Inflammatory macrophage treated with lipopolysaccharide for 1 hour (primary cell): ENCODE measurements at regions not wholly inside any gene's neighbourhood (a gene's known extent, or its start where the extent isn't known, plus 50 kb on each side); places are given as distances from the start of the nearest gene placed in this dataset.

ENCODE experiments used
- DNase-seq, 2 donors: peaks; one replicate each; pipeline ENCODE4 v3.0.0-alpha.2; 2020 to 2022

DNA sequence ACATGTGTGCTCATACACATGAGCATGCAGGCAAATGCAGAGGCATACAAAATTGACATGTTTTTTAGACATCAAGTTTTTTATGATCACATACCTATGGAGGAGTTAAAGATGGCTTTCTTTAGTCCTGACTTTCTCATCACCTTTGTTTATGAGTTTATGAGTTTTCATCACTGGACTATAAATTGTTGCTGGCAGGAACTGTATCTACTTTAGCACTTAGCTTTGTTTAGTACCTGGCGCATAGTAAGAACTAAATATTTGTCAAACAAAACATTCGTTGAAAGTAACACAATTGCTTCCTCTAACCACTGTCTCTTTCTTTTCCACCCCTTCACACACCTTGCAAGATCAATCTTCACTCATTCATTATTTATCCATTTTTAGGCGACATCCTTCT lies 182.6 kb downstream of the SUCNR1 start:
- no peak for DNase-seq

DNA sequence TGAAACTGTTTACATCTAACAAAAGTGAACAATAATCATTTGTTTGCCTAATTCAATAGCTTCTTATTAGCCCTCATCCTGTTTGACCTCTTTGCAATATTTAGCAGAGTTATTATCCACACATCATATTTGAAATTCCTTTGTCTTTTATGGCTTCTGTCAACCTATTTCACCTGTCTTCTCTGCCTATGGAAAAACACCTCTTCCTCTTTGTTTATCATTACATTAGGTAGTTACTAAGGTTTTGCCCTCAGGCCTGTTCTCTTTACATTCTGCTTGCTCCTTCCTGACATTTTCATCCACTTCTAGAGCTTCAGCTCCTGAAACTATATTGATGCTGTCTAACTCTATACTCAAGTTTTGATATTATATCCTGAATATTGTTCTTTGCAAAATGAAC lies 183.0 kb downstream of the SUCNR1 start:
- no peak for DNase-seq

DNA sequence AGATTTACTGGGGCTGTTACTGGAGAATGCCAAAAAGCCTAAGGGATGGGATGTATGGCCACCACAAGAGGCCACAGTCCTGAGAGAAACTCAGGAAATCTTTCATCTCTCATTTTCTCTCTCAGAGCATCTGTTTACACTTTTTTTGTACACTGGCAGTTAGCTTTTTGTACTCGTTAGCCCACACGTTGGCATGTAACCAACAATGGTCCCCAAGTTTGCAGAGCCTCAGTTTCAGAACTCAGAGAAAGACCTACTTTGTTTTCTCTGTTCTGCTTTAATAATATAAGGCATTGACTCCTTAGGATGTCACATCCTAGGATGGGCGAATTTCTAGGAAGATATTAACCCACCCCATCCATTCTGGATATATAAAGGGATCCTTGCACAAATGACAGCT lies 183.5 kb downstream of the SUCNR1 start:
- DNase-seq, result no peak

DNA sequence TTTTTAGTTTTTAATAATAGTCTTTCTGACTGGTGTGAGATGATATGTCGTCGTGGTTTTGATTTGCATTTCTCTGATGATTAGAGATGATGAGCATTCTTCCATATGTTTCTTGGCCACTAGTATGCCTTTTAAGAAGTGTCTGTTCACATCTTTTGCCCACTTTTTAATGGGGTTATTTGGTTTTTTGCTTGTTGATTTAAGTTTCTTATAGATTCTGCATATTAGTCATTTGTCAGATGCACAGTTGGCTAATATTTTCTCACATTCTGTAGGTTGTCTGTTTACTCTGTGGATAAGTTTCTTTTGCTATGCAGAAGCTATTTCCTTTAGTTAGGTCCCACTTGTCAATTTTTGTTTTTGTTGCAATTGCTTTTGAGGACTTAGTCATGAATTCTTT lies 185.4 kb downstream of the SUCNR1 start:
- DNase-seq, result no peak

DNA sequence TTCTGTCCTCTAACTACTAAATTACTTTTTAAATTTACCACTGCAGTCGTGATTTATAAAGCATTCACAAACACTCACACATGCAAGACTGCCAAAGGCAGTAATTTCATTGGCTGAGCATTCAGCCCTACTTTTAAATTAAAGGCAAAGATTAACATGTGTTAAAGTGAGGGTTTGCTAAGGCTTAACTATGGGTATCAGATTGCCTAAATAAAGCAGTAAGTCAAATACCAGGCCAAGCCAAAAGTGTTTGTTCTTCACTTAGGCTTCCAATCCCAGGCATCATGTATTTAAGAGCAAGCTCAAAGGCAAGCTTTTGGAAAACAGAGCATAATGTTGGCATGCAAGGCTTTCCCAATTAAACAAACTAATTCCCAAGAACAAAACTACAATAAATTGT lies 187.3 kb downstream of the SUCNR1 start:
- DNase-seq, result no peak

DNA sequence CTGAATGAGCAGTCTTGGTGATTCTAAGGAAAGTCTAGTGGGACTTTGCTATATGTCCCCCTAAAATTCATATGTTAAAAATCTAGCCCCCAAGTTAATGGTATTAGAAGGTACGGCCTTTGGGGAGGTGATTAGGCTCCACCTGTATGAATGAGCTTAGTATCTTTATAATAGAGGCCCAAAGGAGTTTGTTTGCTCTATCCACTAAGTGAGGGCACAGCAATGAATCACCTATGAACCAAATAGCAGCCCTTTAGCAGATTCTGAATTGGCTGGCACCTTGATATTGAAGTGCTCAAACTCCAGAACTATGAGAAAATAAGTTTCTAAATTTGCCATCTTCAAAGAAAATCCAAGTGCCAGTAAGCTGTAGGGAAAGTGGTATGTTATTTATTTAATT lies 187.9 kb downstream of the SUCNR1 start:
- DNase-seq, result no peak

DNA sequence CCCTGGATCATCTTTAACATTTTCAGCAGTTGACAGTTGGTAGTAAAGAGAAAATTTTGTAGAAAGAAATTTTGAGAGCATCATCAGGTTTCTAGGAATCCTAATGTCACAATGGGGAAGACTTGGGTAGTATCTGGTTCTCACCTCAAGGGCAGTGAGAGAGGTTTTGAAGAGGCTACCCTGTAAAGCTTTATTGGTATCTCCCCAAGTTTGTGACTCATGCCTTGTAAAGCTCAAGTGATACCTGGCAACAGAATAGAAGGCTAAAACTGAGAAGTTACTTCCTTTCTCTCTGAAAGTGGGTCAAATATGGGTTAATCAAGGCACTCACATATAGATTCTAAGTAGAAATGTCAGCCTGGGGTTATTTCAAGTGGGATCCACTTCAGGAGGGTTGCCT lies 196.4 kb downstream of the SUCNR1 start:
- no peak for DNase-seq

DNA sequence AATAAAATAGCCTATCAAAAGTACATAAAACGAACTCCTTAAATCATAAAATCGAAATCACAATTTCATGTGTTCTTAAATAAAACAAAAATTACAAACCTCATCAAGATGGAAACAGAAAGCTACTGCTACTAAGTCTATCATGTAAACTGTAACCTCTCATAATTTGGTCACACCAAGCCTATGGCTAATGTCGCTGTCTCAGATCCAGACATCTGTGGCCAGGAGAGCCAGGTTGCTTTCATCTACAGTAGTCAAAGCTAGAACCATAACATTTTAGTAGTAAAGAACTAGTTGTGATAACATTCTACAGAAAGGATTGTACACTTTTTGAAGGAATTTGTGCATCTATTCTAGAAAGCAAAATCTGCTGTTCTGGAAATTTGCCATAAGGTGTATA lies 197.4 kb upstream of the MBNL1 start:
- no peak for DNase-seq

DNA sequence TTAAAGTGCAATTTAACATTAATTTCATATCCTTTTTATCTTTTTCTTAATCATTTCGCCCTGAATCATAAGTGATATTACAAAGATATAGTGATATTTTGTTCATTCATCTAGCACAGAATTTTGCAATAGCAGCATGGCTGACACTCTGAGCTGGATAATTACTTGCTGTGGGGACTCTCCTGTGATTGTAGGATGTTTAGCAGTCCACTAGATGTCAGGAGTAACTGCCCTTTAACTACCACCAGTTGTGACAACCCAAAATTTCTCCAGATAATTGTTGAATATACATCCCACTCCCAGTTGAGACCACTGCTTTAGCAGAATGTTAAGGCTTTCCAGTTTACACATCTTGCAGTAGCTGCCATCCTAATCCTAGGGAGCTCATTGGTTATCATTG lies 196.8 kb upstream of the MBNL1 start:
- peak; percentile 45 to 64 for DNase-seq

DNA sequence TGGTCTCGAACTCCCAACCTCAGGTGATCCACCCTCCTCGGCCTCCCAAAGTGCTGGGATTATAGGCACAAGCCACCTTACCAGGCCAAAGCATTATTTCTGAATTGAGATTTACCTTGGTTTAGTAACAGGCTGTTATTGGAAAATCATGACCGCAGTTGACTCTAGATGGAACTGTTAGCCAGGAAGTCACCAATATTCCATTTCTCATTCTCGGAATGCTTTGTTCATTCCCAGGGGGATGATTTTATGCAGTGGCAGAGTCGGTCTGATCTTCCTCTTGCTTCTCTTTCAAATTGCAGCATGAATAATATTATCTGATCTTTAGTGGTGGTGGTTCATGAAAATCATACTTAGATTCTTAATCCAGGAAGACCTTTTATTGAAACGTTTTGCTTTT lies 195.5 kb upstream of the MBNL1 start:
- no peak for DNase-seq

DNA sequence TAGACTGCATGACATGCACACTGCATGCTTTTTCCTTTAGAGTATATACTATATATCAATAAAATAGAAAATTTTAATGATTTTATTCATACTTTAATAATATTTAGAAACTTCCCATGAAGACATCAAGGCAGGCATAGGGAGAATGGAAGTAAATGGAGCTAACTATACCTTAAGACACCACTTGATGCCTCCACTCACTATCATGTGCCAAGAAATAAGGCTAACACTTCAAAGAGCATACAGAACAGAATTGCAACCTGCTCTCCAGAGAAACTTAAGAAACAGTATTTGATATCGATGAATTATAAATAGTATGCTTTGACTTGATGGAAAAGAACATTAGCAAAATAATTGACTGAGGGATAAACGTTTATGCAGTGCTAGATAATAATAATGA lies 192.6 kb upstream of the MBNL1 start:
- DNase-seq, result no peak

DNA sequence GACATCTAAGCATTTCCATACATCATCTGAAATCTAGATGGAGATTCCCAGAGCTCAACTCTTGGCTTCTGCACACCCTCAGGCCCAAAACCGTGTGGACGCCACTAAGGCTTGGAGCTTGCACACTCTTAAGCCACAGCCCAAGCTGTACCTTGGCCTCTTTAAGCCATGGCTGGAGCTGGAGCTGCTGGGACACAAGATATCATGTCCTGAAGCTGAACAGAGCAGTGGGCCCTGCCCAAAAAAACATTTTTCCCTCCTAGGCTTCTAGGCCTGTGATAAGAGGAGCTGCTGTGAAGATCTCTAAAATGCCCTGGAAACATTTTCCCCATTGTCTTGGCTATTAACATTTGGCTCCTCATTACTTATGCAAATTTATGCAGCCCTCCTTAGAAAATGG lies 188.7 kb upstream of the MBNL1 start:
- DNase-seq, result no peak

DNA sequence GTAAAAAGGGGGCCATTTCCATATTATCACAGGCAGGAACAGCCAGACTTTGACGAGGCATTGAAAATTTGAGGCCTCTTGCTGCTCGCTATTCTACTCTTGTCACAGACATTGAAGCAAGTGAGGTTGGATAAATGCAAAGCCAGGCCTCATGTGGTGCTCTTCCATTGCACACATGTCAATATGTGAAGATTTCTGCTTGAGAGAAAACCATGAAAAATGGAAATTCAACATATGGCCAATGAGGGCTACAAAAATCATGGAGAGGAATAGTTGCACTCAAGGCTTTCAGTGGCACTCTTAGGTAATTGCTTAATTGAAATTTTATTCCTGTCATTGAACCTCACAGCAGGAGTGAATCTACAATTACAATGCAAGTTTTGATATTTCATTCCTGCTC lies 185.6 kb upstream of the MBNL1 start:
- DNase-seq, result no peak

DNA sequence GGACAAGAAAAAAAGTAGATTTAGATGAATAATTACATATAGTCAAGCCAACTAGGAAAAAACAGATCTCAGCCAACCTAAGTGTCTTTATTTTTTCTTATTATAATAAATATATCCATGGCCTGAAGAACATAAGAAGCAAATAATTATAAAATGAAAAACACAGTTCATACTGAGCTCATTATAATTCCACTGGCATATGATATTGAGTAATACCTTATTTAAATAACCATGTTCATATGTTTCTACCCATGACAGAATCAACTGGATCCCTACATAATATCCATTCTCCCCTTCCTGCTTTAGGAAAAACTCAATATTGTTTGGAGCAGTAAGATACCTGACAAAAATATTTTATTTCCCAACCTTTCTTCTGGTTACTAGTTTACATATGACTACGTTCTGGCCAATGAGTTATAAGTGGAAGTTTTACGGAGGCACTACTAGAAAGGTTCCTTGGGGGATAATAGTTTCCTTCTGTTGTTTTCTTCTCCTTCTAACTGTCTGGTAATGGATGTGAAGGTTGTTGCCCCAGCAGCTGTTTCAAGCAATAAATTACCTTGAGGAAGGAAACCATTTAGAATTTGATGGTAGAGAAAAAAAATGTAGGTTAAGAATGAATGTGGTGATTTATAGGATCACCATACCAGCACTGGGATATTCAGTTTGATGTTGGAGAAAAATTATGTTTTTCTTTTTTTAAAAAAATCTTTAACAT lies 184.1 kb upstream of the MBNL1 start:
- no peak for DNase-seq

DNA sequence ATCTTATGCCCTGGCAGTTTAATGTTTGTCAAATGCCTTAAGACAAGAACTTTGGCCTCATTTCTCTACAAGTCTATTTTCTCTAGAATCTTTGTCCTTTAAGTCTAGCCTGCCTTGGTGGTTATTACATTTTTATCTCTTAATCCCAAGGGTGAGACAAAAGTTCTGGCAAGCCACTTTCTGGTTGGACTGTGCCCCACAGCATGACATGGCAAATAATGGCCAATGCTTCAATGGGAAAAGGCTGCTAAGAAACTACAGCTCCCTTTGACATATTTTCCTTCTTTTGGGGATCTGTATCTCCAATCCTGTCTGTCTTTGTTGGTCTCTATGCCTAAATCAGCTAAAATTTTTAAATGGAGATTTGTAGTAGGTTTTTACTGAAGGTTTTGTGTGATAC lies 181.6 kb upstream of the MBNL1 start:
- DNase-seq, result no peak

DNA sequence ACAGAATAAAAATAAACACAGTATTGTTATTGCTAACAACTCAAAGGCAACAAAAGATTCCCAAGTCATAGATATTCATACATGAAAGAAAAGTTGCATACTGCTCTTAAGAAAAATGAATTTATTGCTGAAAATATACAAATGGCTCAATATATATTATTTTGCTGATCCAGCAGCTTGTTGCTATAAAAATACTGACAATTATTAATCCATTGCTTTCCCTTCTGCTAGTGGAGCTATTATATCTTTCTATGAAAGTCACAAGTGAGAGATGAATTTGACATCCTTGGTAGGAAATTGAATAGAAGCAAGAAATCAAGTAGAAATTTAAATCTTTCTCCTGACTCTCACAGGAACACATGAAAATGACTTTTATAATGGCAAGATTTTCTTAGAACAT lies 179.2 kb upstream of the MBNL1 start:
- no peak for DNase-seq

DNA sequence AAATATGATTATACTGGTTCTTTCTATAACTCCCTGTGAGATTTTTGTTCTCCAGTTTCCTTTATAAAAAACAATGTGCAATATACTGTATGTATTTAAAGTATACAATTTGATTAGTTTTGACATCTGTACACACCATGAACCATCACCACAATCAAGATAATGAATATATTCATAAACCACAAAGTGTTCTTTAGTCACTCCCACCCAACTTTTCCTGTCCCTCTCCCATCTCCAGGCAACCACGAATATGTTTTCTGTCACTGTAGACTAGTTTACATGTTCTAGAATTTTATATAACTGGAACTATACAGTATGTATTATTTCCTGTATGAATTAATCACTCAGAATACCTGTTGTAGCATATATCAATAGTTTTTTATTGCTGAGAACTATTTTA lies 177.0 kb upstream of the MBNL1 start:
- DNase-seq, result no peak

DNA sequence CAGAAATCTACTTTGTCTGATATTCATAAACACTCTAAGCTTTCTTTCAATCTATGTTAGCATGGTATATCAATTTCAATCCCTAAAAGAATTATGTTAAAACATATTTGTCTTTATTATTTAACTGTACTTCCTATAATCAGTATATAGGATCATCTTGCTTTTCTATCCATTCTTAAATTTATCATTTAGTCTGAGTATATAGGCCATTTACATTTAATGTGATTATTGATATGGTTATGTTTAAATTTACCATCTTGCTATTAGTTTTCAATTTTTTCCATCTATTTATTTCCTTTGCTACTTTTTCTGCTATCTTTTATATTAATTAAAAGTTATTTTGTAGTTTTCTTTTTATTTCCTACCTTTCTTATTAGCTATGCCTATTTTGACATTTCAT lies 174.8 kb upstream of the MBNL1 start:
- no peak for DNase-seq

DNA sequence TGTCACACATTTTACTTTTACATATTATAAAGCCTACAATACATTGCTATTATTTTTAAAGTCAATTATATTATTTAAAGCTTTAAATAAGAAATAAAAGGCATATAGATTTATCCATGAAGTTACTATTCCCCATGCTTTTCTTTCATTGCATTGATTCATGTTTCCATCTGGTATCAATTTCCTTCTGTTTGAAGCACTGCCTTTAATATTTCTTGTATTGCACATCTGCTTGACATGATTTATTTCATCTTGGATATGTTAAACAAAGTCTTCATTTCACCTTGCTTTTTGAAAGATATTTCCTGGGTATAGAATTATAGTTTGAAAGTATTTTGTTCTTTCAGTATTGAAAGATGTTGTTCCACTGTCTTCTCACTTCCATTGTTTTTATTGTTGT lies 174.3 kb upstream of the MBNL1 start:
- DNase-seq, result no peak

DNA sequence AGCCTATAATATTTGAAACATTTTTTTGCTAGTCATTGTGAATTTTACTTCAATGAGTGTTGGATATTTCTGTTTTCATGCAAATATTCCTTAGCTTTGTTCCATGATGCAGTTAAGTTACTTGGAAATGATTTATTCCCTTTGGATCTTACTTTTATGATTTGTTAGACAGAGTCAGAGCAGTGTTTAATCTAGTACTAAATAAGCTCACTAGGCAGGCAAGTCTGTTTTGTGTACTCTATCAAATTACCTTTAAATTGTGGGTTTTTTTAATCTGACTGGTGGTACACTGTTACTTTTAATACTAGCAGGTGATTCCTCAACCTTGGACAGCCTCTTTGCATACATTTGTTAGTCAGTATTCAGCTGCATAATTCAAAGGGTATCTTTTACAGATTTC lies 173.3 kb upstream of the MBNL1 start:
- DNase-seq, result no peak

DNA sequence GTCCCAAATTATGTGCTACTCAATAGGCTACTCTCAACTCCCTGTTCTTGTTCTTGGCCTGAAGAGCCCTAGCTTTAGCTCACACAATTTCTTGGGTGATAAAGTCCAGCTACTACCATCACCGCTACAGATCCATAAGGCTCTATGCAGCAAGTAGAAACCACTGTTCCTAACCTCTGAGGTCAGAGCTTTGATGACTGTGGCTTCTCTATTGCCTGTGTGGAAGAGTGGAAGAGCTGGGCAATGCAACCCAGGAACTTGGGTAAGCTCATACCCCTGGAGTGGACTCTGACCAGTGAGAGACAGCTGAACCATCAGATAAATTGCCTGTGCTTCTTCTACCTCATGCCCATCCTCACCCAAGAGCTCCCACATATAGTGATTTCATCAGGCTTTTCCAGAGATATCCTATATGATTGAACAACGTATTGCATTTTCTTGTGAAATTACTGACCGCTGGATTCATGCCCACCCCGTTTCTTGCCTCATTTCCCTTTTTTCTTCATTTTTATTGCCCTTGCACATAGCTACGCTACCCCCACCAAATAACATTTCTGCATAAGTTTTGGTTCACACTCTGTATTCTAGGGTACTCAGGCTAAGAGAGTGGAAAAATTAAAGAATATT lies 172.3 kb upstream of the MBNL1 start:
- peak; percentile 58 to 62 for DNase-seq

DNA sequence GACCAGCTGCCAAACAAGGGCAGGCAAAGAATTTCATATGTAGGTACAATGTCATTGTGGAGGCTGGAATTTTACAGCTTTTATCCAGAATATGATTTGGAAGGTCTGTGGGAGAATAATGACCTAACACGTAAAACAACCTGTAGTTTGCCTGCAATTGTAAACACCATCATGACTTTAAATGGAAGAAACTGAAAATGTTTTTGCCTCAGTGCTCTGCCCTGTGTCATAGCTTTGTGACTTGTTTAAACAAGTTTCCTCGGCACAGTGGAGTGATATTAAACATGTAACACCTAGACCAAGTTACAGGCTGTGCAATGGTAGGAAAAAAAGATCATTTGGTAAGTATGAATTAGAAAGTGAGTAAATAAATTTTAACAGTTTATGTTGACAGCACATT lies 171.6 kb upstream of the MBNL1 start:
- DNase-seq, result no peak

DNA sequence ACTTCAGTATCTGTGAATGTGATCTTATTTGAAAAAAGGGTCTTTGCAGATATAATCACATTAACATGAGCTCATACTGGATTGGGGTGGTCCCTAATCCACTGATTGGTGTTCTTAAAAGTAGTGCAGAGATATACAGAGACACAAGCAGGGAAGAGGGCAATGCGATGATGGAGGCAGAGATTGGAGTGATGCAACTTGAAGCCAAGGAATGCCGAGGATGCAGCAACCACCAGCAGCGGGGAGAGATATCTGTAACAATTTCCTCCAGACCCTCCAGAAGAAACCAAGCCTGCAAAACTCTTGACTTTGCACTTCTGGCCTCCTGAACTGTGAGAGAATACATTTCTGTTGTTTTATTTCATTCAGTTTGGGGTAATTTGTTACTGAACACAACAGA lies 171.0 kb upstream of the MBNL1 start:
- no peak for DNase-seq

DNA sequence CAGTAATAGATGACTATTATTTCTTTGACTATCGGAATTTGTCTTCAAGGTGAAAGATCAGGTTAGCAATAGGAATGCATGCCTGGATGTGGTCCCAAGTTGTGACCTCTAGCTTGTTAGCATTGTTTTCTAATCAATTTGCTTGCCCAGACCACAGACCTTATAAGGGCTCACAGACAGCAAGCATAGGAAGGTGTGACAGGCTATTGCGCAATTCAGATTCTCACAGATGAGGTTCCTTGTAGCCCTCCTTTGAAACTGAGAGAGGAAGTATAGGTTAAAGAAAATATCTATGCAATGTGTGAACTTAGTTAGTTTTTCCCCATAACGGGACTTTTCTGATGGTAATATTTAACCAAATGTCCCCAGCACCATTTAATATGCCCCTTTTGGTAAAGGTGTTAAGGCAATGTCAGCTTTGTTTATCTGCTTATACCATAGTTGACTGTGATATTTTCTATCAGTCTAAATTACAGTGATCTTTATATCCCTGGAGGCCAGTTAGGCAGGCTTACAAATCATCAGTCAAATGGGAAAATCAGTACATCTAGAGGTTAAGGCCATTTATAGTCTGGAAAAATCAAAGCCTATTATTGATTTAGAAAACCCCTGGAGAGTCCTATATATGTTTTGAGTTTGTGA lies 168.1 kb upstream of the MBNL1 start:
- no peak for DNase-seq

DNA sequence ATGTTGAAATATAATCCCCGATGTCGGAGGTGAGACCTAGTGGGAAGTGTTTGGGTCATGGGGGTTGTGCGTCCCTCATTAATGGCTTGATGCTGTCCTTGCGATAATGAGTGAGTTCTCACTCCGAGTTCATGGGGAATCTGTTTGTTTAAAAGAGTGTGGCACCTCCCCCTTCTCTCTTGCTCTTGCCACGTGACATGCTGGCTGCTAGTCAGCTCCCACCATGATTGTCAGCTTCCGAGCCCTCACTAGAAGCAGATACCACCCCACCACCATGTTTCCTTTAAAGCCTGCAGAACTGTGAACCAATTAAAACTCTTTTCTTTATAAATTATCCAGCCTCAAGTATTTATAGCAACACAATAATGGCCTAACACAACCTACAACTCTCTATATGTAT lies 166.3 kb upstream of the MBNL1 start:
- DNase-seq, result no peak
